Sigmoid colon (tissue), 6 donors: ENCODE measurements at regions not wholly inside any gene's neighbourhood (a gene's known extent, or its start where the extent isn't known, plus 50 kb on each side); places are given as distances from the start of the nearest gene placed in this dataset.
"Not testable (repeated sequence)": the region's sequence is repeated elsewhere in the genome, so short reads cannot be mapped to it uniquely, and the experiment has no call there.

ENCODE experiments used
- DNase-seq: peaks from one replicate; pipeline ENCODE4 v3.0.0-alpha.2; 2019
- H3K27ac ChIP-seq, 4 donors: fragments of 200-600 bp; sonication (generic); one replicate each; pipeline ENCODE4 v1.5.1; 2016 to 2019; ENCODE audit warnings: mild to moderate bottlenecking in 1 of 4
- H3K27me3 ChIP-seq, 3 donors: fragments of 200-600 bp; sonication (generic); one replicate each; pipeline ENCODE4 v1.5.1; 2019; ENCODE audit warnings: mild to moderate bottlenecking in 1 of 3
- H3K36me3 ChIP-seq, 4 donors: fragments of 200-600 bp; sonication (generic); one replicate each; pipeline ENCODE4 v1.5.1; 2016 to 2019
- H3K4me1 ChIP-seq, 4 donors: fragments of 200-600 bp; sonication (generic); one replicate each; pipeline ENCODE4 v1.5.1; 2017 to 2019
- H3K4me3 ChIP-seq, 4 donors: fragments of 200-600 bp; sonication (generic); one replicate each; pipeline ENCODE4 v1.5.1; 2017 to 2019; ENCODE audit warnings: mild to moderate bottlenecking in 2 of 4, moderate library complexity in 1 of 4
- H3K9me3 ChIP-seq, 4 donors: fragments of 200-600 bp in 3 of 4; sonication (generic) in 3 of 4; one replicate each; pipeline versions ENCODE4 v1.5.1 to v1.6.1; 2013 to 2019
- EP300 ChIP-seq, 4 donors: sonication (generic); formaldehyde crosslinking; IDR thresholded peaks; one replicate each; pipeline ENCODE4 v1.6.1; 2017; ENCODE audit warnings: antibody characterized with exemption in 4 of 4
- POLR2A ChIP-seq, 2 donors: fragments of 450-650 bp; IDR thresholded peaks; one replicate each; pipeline ENCODE4 v1.6.1; 2016; ENCODE audit warnings: antibody characterized with exemption in 2 of 2, mild to moderate bottlenecking in 2 of 2, moderate library complexity in 2 of 2
- POLR2AphosphoS5 ChIP-seq, 4 donors: sonication (generic); formaldehyde crosslinking; IDR thresholded peaks; one replicate each; pipeline ENCODE4 v1.6.1; 2017; ENCODE audit warnings: antibody characterized with exemption in 4 of 4
- WGBS, 2 donors: extraction: QIAGEN DNeasy Blood & Tissue Kit; methylation state at CpG; one replicate each; pipeline ENCODE4 v1.1.7; 2013; 5-methylcytosine and 5-hydroxymethylcytosine counted together
- intact Hi-C: fragments of 100-400 bp; cut with DNase I; formaldehyde crosslinking; loops from one replicate; pipeline ENCODE4 v1.15.1; 2023
- TF ChIP-seq, protein P1 (sequence below), 4 experiments: fragments of 450-650 bp in 3 of 4; fragments of 200-600 bp in 1 of 4; IDR thresholded peaks; one replicate each; pipeline ENCODE4 v1.5.1; 2016 to 2019; ENCODE audit warnings: antibody characterized with exemption in 4 of 4, mild to moderate bottlenecking in 3 of 4, moderate library complexity in 2 of 4
- donor health status: healthy with polysubstance abuse.
- donor health status: healthy.

DNA sequence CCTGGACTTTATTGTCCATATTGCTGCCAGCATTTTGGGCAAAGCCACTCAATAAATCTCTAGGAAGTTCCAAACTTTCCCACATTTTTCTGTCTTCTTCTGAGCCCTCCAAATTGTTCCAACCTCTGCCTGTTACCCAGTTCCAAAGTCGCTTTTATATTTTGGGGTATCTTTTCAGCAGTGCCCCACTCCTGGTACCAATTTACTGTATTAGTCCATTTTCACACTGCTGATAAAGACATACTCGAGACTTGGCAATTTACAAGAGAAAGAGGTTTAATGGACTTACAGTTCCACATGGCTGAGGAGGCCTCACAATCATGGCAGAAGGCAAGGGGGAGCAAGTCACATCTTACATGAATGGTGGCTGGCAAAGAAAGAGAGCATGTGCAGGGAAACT is 53.4 kb downstream of the AHSP start:
- H3K36me3 ChIP-seq, intact Hi-C loops, H3K4me3 ChIP-seq, H3K27me3 ChIP-seq, H3K4me1 ChIP-seq, DNase-seq, H3K27ac ChIP-seq: not testable (repeated sequence)
- 61 to 69% methylated on average over 2 of the region's 2 CpGs for WGBS, 2 donors
- H3K9me3 ChIP-seq = peaks cover 0 to 13% (median 2%) of the 10 kb centered on the region in 4 donors

DNA sequence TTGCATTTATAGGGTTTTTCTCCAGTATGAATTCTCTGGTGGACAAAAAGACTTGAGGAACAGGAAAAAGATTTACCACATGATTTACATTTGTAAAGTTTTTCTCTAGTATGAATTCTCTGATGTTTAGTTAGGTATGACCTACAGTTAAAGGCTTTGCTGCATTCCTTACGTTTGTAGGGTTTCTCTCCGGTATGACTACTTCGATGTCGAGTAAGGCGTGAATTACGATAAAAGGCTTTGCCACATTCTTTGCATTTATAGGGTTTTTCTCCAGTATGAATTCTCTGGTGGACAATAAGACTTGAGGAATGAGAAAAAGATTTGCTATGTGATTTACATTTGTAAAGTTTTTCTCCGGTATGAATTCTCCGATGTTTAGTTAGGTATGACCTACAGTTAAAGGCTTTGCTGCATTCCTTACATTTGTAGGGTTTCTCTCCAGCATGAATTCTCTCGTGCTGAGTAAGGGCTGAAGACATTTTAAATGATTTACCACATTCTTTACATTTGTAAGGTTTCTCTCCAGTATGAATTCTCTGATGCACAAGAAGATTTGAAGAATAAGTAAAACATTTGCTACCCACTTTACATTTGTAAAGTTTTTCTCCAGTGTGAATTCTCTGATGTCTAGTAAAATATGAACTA is 74.2 kb downstream of the AHSP start:
- H3K4me1 ChIP-seq, H3K36me3 ChIP-seq, H3K27ac ChIP-seq, DNase-seq, intact Hi-C loops, H3K4me3 ChIP-seq, H3K27me3 ChIP-seq: not testable (repeated sequence)
- H3K9me3 ChIP-seq = peaks cover 6 to 34% (median 22%) of the 10 kb centered on the region in 4 donors
- WGBS, 2 donors = 81 to 86% methylated on average over 9 of the region's 9 CpGs

DNA sequence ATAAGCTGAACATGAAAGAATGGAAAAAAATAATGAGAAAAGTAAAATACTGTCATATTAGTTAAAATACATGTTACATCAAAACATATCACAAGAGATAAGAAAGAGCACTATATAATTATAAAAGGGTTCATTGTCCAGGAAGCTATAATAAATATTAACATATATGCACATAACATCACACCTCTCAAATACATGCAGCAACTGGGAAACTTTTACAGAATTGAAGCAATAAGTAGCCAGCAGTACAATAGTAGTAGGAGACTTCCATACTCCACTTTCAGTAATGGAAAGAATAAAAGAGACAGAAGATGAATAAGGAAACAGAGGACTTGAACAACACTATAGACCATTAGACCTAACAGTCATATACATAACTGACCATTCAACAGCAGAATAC is 90.4 kb downstream of the AHSP start:
- Histone ChIP-seq H3K4me3 (no peak overlapping the region), H3K4me1 (no peaks in the 10 kb centered on the region), H3K9me3 (peaks cover 0 to 5% (median 2%) of the 10 kb centered on the region in 4 donors), H3K27me3 (peaks cover 0 to 4% (median 0%) of the 10 kb centered on the region in 3 donors), H3K27ac (no peak overlapping the region), H3K36me3 (no peaks in the 10 kb centered on the region)
- intact Hi-C loops = no loop called here
- TF ChIP-seq, protein P1, sequence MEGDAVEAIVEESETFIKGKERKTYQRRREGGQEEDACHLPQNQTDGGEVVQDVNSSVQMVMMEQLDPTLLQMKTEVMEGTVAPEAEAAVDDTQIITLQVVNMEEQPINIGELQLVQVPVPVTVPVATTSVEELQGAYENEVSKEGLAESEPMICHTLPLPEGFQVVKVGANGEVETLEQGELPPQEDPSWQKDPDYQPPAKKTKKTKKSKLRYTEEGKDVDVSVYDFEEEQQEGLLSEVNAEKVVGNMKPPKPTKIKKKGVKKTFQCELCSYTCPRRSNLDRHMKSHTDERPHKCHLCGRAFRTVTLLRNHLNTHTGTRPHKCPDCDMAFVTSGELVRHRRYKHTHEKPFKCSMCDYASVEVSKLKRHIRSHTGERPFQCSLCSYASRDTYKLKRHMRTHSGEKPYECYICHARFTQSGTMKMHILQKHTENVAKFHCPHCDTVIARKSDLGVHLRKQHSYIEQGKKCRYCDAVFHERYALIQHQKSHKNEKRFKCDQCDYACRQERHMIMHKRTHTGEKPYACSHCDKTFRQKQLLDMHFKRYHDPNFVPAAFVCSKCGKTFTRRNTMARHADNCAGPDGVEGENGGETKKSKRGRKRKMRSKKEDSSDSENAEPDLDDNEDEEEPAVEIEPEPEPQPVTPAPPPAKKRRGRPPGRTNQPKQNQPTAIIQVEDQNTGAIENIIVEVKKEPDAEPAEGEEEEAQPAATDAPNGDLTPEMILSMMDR (IDR thresholded peaks at IDR 0.05) = no peak
- TF ChIP-seq POLR2AphosphoS5 (IDR thresholded peaks at IDR 0.05) (no peak), EP300 (IDR thresholded peaks at IDR 0.05) (no peak), POLR2A (IDR thresholded peaks at IDR 0.05) (no peak)
- no peak for DNase-seq

DNA sequence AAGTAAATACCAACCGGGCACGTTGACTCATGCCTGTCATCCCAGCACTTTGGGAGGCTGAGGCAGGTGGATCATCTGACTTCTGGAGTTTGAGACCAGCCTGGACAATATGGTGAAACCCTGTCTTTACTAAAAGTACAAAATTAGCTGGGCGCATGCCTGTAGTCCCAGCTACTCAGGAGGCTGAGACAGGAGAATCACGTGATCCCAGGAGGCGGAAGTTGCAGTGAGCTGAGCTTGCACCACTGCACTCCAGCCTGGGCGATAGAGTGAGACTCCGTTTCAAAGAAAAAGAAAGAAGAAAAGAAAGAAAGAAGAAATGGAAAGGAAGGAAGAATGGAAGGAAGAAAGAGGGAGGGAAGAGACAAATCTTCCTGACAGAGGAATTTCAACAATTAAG is 108.7 kb downstream of the AHSP start:
- H3K4me1 ChIP-seq = no peaks in the 10 kb centered on the region
- no peak overlapping the region for H3K27ac ChIP-seq
- DNase-seq = no peak
- no peaks in the 10 kb centered on the region for H3K36me3 ChIP-seq
- H3K9me3 ChIP-seq = no peaks in the 10 kb centered on the region
- no peaks in the 10 kb centered on the region for H3K27me3 ChIP-seq
- no peak overlapping the region for H3K4me3 ChIP-seq
- intact Hi-C loops = no loop called here
- WGBS, 2 donors = 89 to 93% methylated on average over 7 of the region's 7 CpGs
- TF ChIP-seq POLR2A (IDR thresholded peaks at IDR 0.05) = no peak
- TF ChIP-seq, protein P1 (IDR thresholded peaks at IDR 0.05) = no peak
- TF ChIP-seq POLR2AphosphoS5 (IDR thresholded peaks at IDR 0.05) = no peak
- no peak for TF ChIP-seq EP300 (IDR thresholded peaks at IDR 0.05)

DNA sequence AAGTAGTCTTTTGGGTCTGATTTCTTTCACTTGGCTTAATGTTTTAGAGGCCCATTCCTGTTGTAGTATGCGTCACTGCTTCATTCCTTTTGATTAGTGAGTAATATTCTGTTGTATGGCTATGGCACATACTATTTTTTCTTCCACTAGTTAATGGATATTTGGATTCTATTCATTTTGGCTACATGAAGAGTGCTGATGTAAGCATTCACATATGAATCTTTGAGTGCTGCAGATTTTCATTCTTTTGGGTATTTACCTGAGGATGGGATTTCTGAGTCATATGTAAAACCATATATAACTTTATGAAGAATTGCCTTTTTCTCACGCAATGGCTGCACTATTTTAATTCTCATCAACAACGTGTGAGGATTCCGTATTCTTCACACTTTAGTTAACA is 113.6 kb downstream of the AHSP start:
- no peak overlapping the region for H3K27ac ChIP-seq
- no peaks in the 10 kb centered on the region for H3K27me3 ChIP-seq
- H3K36me3 ChIP-seq = no peaks in the 10 kb centered on the region
- TF ChIP-seq EP300 (IDR thresholded peaks at IDR 0.05) = no peak
- TF ChIP-seq POLR2AphosphoS5 (IDR thresholded peaks at IDR 0.05) = no peak
- no peak for TF ChIP-seq POLR2A (IDR thresholded peaks at IDR 0.05)
- TF ChIP-seq, protein P1 (IDR thresholded peaks at IDR 0.05) = no peak
- H3K4me3 ChIP-seq = no peak overlapping the region
- 83 to 88% methylated on average over 4 of the region's 4 CpGs for WGBS, 2 donors
- intact Hi-C loops = no loop called here
- no peaks in the 10 kb centered on the region for H3K4me1 ChIP-seq
- no peaks in the 10 kb centered on the region for H3K9me3 ChIP-seq
- no peak for DNase-seq

DNA sequence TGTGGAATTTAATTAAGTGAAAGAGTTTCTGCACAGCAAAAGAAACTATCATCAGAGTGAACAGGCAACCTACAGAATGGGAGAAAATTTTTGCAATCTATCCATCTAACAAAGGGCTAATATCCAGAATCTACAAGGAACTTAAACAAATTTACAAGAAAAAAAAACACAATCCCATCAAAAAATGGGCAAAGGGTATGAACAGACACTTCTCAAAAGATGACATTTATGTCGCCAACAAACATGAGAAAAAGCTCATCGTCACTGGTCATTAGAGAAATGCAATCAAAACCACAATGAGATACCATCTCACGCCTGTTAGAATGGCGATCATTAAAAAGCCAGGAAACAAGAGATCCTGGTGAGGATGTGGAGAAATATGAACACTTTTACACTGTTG is 128.0 kb downstream of the AHSP start:
- H3K9me3 ChIP-seq, H3K27me3 ChIP-seq, H3K27ac ChIP-seq, H3K4me3 ChIP-seq, H3K36me3 ChIP-seq, DNase-seq, intact Hi-C loops, H3K4me1 ChIP-seq: not testable (repeated sequence)
- WGBS, 2 donors = 90 to 91% methylated on average over 4 of the region's 4 CpGs
